ENCODE measurements at regions not wholly inside any gene's neighbourhood (a gene's known extent, or its start where the extent isn't known, plus 50 kb on each side); places are given as distances from the start of the nearest gene placed in this dataset.

- no peak for DNase-seq
Measured at GRCh38 chr15:47496343-47497185, 220.7 kb upstream of the SEMA6D start.

GRCh38 chr15:47500842-47501241 lies 216.5 kb upstream of the SEMA6D start:
- DNase-seq = no peak

GRCh38 chr15:47502041-47502440 lies 215.3 kb upstream of the SEMA6D start:
- DNase-seq = no peak

GRCh38 chr15:47503876-47504275 lies 213.4 kb upstream of the SEMA6D start:
- DNase-seq = no peak

GRCh38 chr15:47504624-47505256 lies 212.6 kb upstream of the SEMA6D start:
- no peak for DNase-seq

GRCh38 chr15:47505712-47506328 lies 211.5 kb upstream of the SEMA6D start:
- no peak for DNase-seq

- DNase-seq = no peak
Measured at GRCh38 chr15:47506329-47507100, 210.8 kb upstream of the SEMA6D start.

- no peak for DNase-seq
Measured at GRCh38 chr15:47507221-47507985, 209.9 kb upstream of the SEMA6D start.

- DNase-seq = no peak
Measured at GRCh38 chr15:47511261-47511660, 206.0 kb upstream of the SEMA6D start.

- no peak for DNase-seq
Measured at GRCh38 chr15:47513471-47513870, 203.8 kb upstream of the SEMA6D start.

GRCh38 chr15:47514200-47514652 lies 203.1 kb upstream of the SEMA6D start:
- DNase-seq = no peak

GRCh38 chr15:47516558-47516957 lies 200.7 kb upstream of the SEMA6D start:
- no peak for DNase-seq

GRCh38 chr15:47516972-47517371 lies 200.3 kb upstream of the SEMA6D start:
- no peak for DNase-seq

GRCh38 chr15:47517737-47518136 lies 199.6 kb upstream of the SEMA6D start:
- DNase-seq = no peak

- DNase-seq = no peak
Measured at GRCh38 chr15:47523681-47524475, 193.4 kb upstream of the SEMA6D start.

GRCh38 chr15:47529241-47529640 lies 188.1 kb upstream of the SEMA6D start:
- no peak for DNase-seq

GRCh38 chr15:47534673-47535072 lies 182.6 kb upstream of the SEMA6D start:
- no peak for DNase-seq

GRCh38 chr15:47541562-47541961 lies 175.7 kb upstream of the SEMA6D start:
- no peak for DNase-seq

GRCh38 chr15:47542312-47542989 lies 174.9 kb upstream of the SEMA6D start:
- no peak for DNase-seq

GRCh38 chr15:47548231-47548630 lies 169.1 kb upstream of the SEMA6D start:
- DNase-seq = no peak

GRCh38 chr15:47548986-47549385 lies 168.3 kb upstream of the SEMA6D start:
- DNase-seq = no peak

All from activated CD8-positive, alpha-beta memory T cell treated with anti-CD3 and anti-CD28 coated beads, Interleukin-2, amount 50 U/mL, for 4 hours (primary cell).